Thoracic aorta (tissue), 2 donors: ENCODE measurements at regions not wholly inside any gene's neighbourhood (a gene's known extent, or its start where the extent isn't known, plus 50 kb on each side); places are given as distances from the start of the nearest gene placed in this dataset.
A peak's percentile ranks its signal among the peaks of the same experiment; 100 is the strongest.

ENCODE experiments used
- ATAC-seq: fragments of 150-250 bp; one replicate; pipeline ENCODE4 v1.8.0; 2017; ENCODE audit warnings: low read depth; ENCODE audit not compliant: insufficient number of reproducible peaks, low FRiP score
- DNase-seq: peaks from one replicate; pipeline ENCODE4 v3.0.0-alpha.2; 2020; ENCODE audit warnings: low spot score
- H3K27ac ChIP-seq, 2 donors: fragments of 200-600 bp; sonication (generic); 1 replicate in 1 of 2; 2 replicates in 1 of 2; pipeline ENCODE4 v1.5.1; 2016; ENCODE audit warnings: mild to moderate bottlenecking in 2 of 2, moderate library complexity in 2 of 2
- H3K27me3 ChIP-seq: fragments of 200-600 bp; sonication (generic); replicated peaks from 2 replicates; pipeline ENCODE4 v1.6.0; 2016; ENCODE audit warnings: mild to moderate bottlenecking; ENCODE audit not compliant: insufficient read depth
- H3K36me3 ChIP-seq: fragments of 200-600 bp; sonication (generic); one replicate; pipeline ENCODE4 v1.5.1; 2016
- H3K4me1 ChIP-seq, 2 donors: fragments of 200-600 bp; sonication (generic); 1 replicate in 1 of 2; 2 replicates in 1 of 2; pipeline versions ENCODE4 v1.5.1 to v1.6.0; 2016; ENCODE audit warnings: low read depth in 2 of 2, mild to moderate bottlenecking in 1 of 2; ENCODE audit not compliant: control insufficient read depth in 1 of 2
- H3K4me3 ChIP-seq: fragments of 200-600 bp; sonication (generic); 2 replicates; pipeline ENCODE4 v1.5.1; 2016; ENCODE audit warnings: mild to moderate bottlenecking
- H3K9me3 ChIP-seq: fragments of 200-600 bp; sonication (generic); 2 replicates; pipeline ENCODE4 v1.5.1; 2016
- CTCF ChIP-seq: fragments of 200-600 bp; sonication (generic); IDR thresholded peaks from one replicate; pipeline ENCODE4 v1.5.1; 2019; ENCODE audit warnings: antibody characterized with exemption

GRCh38 chrX:9337046-9337445 lies 127.8 kb upstream of the TBL1X start:
- no peak for TF ChIP-seq CTCF
- H3K4me1 ChIP-seq, result peaks cover 10% of the 10 kb centered on the region in 2 donors
- H3K36me3 ChIP-seq, result no peaks in the 10 kb centered on the region
- no peak overlapping the region for H3K27ac ChIP-seq
- no peaks in the 10 kb centered on the region for H3K9me3 ChIP-seq
- ATAC-seq, result no peak
- H3K27me3 ChIP-seq, result no peaks in the 10 kb centered on the region
- no peak for DNase-seq
- no peak overlapping the region for H3K4me3 ChIP-seq

GRCh38 chrX:9338986-9339385 lies 125.9 kb upstream of the TBL1X start:
- H3K27ac ChIP-seq, result no peak overlapping the region
- no peak for ATAC-seq
- TF ChIP-seq CTCF, result no peak
- H3K36me3 ChIP-seq, result no peaks in the 10 kb centered on the region
- H3K9me3 ChIP-seq, result no peaks in the 10 kb centered on the region
- DNase-seq, result no peak
- no peaks in the 10 kb centered on the region for H3K27me3 ChIP-seq
- H3K4me3 ChIP-seq, result no peak overlapping the region
- H3K4me1 ChIP-seq, result peaks cover 10 to 13% of the 10 kb centered on the region in 2 donors

- ATAC-seq (no peak), DNase-seq (no peak)
- H3K27me3 ChIP-seq, result no peaks in the 10 kb centered on the region
- peak overlapping the region; percentile 53 to 89 for H3K27ac ChIP-seq
- H3K4me1 ChIP-seq, result peaks cover 10 to 14% of the 10 kb centered on the region in 2 donors
- no peak overlapping the region for H3K4me3 ChIP-seq
- H3K36me3 ChIP-seq, result no peaks in the 10 kb centered on the region
- TF ChIP-seq CTCF, result no peak
- H3K9me3 ChIP-seq, result no peaks in the 10 kb centered on the region
Observed at GRCh38 chrX:9339603-9340491, 125.0 kb upstream of the TBL1X start.

GRCh38 chrX:9340598-9341290 lies 124.1 kb upstream of the TBL1X start:
- Histone ChIP-seq H3K9me3 (no peaks in the 10 kb centered on the region), H3K27me3 (no peaks in the 10 kb centered on the region), H3K27ac (peak overlapping the region; percentile 53 to 89), H3K4me3 (peak overlapping the region; percentile 64), H3K36me3 (no peaks in the 10 kb centered on the region), H3K4me1 (peaks cover 10 to 14% of the 10 kb centered on the region in 2 donors)
- ATAC-seq, result peak; percentile 51
- DNase-seq, result no peak
- TF ChIP-seq CTCF, result no peak
